ENCODE measurements at regions not wholly inside any gene's neighbourhood (a gene's known extent, or its start where the extent isn't known, plus 50 kb on each side); places are given as distances from the start of the nearest gene placed in this dataset.
A peak's percentile ranks its signal among the peaks of the same experiment; 100 is the strongest.
"Not testable (repeated sequence)": the region's sequence is repeated elsewhere in the genome, so short reads cannot be mapped to it uniquely, and the experiment has no call there.

GRCh38 chr6:140039364-140039763, 664.9 kb upstream of the CITED2 start:
- no peak for DNase-seq

GRCh38 chr6:140036196-140036595, 661.7 kb upstream of the CITED2 start:
- no peak for DNase-seq

DNA sequence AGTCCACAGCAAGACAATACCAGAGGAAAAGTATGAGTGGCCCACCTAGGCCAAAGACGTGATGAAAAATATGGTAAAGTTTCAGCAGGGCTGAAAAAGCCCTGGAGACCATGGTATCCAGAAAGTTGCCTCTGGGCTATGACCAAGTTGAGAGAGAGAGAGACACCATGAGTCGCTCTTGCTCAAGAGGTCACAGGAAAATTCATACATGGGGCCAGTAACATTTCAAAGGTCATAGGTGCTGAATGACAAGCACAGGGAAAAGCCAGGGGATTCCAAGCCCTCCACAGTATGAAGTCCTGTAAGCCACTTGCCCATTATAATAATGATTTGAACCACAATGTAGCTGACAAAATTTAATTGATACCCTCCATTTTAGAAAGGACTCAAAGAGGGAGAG, 657.7 kb upstream of the CITED2 start:
- DNase-seq, result no peak

DNA sequence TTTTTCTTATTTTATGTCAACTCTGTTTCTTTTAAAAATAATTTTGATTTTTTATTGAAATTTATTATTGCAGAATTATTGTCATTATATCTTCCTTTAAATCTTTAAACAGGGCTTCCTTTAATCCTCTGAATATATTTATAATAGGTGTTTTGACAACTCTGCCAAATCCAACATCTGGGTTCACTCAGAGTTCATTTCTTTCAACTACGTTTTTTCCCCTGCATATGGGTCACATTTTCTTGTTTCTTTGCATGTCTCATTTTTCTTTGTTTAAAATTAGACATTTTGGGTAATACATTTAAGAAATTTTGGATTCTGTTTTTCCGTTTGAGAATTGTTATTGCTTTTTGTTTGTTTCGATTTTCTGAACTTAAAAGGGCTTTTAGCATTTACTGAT, 655.1 kb upstream of the CITED2 start:
- DNase-seq, result no peak

- no peak for DNase-seq
Measured at GRCh38 chr6:140027219-140027618, 652.8 kb upstream of the CITED2 start.

DNA sequence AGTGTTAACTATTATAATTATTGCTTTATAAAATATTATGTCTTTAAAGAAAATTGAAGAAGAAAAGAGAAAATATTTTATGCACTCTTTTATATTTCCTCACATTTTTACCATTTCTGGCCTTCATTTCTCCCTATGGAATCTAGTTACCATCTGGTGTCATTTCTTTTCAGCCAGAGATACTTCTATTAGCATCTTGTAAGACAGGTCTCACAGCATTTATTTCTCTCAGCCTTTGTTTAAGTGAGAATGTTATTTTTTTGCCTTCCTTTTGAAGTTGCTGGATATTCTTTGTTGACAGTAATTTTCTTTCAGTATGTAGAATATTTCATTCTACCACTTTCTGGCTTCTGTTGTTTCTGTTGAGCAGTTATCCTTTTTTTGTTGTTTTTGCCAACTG, 652.1 kb upstream of the CITED2 start:
- DNase-seq, result no peak

DNA sequence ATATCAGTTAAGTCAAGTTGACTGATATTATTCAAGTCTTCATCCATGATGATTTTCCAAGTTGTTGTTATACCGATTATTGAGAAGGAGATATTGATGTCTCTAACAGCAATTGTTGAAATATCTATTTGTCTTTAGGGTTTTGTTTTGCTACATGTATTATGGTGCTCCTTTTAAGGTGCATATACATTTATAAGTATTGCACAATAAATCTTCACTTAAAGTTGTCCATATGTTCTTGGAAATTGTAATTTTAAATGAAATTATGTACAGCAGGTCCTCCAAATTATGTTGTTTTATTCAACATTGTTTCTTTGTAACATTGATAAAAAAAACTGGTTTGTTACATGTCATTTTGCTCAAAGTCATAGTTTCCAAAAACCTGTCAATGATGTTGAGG, 650.7 kb upstream of the CITED2 start:
- no peak for DNase-seq

DNA sequence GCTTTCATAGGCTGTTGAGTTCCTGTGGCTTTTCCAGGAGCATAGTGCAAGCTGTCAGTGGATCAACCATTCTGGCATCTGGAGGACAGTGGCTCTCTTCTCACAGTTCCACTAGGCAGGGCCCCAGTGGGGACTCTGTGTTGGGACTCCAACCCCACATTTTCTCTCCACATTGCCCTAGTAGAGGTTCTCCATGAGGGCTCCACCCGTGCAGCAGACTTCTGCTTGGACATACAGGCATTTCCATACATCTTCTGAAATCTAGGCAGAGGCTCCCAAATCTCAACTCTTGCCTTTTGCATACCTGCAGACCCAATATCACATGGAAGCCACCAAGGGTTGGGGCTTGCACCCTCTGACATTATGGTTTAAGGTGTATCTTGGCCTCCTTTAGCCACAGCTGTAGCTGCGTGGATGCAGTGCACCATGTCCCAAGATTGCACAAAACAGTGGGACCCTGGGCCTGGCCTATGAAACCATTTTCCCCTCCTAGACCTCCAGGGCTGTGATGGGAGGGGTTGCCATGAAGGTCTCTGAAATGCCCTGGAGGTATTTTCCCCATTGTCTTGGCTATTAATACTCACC, 645.9 kb upstream of the CITED2 start:
- DNase-seq, result no peak

DNA sequence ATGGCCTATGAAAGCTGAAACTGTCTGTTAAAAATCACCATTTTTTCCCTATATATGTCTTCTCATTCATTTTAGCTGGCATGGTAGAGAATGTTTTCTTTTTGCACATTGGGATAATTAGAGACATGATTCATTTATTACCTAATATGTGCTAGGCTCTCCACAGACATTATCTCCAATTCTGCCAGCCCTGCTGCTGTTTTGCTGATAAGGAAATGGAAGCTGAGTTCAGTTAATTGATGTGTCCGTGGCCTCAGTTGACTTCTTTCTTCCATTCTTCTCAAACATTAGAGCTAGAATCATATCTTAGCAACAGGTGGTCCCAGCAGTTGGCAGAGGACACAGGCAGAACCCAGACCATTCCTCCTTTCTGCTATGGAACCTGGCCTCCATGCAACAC, 644.1 kb upstream of the CITED2 start:
- no peak for DNase-seq

GRCh38 chr6:140017470-140017869, 643.0 kb upstream of the CITED2 start:
- no peak for DNase-seq

DNA sequence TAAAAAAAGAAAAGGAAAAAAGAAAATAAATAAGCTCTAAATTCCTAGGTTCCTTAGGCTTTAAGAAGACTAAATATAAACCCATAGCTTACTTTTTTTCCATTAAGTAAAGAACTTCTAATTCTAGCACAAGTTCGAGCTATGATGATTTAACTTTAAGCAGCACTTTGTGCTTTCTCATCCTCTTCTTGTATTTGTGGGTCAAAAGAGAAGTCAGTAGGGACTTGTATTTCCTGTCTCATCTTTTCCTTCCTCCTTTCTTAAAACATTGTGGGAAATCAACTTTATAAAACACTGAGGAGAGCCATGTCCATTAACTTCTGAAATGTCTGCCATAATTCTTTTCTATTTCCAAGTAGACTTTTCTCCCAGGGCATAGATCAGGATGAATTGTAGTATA, 637.7 kb upstream of the CITED2 start:
- no peak for DNase-seq

GRCh38 chr6:140011537-140011936, 637.1 kb upstream of the CITED2 start:
- DNase-seq, result no peak

DNA sequence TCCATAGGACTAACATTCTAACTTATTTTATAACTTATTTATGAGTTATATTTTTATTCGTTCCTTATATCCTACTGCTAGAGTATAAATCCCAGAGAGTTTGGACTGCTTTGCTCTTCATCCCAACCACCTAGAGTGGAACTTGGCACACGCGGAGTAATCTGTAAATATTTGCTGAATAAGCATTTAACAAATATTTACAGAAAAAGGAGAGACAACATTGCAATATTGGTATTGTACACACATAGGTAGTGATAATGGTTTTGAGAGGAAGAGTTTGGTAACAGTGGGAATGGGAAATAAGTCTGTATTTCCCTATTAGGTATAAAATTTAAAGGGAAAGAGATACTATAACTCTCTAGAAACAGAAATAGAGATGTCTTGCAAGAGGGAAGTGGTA, 634.8 kb upstream of the CITED2 start:
- DNase-seq, result no peak

DNA sequence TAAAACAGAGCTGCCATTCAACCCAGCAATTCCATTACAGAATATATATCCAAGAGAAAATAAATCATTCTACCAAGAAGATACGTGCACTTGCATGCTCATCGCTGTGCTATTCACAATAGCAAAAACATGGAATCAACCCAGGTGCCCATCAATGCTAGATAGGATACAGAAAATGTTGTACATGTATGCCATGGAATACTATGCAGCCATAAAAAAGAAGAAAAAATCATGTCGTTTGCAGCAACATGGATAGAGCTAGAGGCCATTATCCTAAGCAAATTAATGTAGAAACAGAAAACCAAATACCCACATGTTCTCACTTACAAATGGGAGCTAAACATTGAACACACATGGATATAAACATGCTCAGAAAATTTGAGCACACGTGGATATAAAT, 633.1 kb upstream of the CITED2 start:
- DNase-seq, result no peak

DNA sequence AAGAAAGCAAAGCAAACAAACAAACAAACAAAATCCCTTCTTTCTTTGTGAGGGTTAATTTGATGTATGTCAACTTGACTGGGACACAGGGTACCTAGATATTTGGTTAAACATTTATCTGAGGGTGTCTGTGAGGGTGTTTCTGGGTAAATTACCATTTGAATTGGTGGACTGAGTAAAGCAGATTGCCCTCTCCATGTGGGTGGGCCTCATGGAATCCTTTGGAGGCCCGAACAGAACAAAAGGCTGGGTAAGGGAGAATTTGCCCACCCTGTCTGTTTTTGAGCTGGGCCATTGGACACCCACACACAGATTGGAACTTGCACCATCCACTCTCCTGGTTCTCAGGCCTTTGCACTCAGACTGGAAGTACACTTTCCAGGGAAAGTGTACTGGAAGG, 628.8 kb upstream of the CITED2 start:
- no peak for DNase-seq

DNA sequence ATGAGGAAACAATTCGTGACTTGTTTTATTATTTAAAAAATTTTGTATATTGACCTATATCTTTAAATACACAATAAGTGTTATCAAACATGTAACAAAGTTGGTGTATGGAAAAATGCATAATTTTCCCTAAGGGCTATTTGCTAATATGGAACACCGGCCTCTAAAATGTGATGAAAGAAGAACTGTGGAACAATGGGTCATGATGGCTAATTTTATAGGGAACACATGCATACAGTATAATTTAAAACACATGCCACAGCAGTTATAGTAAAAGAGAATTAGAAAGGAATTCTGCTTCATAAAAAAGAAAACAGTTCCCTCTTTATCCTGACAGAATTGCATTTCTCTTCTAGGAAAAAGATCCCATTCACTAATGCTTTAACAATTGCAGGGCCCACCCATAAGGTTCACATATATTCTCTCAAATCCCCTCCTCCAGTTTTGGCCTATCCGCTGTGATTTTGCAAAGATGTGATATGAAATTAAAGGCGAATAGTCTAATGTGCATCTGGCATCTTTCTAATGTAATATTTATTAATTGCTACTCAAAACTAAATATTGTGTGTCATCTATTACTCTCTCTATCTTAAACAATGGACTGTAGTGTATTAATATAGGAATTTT, 628.1 kb upstream of the CITED2 start:
- DNase-seq, result no peak

DNA sequence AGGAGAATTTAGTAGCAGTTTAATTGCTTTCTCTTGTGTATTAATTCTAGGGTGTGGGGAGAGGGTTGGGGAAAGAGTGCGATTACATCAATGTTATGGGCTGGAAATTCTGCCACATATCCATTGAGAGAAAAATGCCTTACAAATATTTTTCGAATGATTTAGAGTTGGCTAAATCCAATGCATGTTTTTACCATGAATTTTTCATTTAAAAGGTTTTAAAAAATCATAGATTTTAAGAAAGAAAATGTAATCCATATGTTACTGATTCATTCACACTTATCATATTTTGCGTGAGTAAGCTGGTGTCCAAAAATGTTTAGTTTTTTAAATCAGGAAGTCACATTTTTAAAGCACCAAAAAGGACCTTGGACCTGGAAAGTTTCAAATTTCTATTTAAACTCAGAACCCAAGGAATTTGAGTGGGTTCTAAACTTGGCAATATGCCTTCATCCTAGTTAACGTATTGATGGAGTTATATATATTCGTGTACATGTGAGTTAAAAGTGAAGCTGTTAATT, 627.4 kb upstream of the CITED2 start:
- DNase-seq, result no peak

DNA sequence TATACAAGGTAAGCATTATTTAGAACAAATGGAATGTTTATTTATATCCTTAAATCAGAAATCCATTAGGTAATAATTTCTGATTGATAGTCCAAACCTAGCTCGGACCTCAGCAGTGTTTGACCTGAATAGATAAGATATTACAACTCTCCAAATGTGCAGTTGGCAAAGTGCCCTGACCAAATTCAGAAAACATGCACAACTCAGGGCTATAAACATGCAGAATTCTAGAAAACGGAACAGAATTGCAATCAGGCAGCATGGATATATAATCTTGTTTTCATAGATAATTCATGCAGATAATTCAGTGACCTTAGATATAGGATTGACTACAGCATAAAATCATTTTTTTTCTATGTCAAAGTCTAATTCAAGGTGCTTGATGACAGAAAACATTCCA, 626.6 kb upstream of the CITED2 start:
- DNase-seq, result no peak

- DNase-seq, result not testable (repeated sequence)
Measured at GRCh38 chr6:139999661-140000060, 625.2 kb upstream of the CITED2 start.

DNA sequence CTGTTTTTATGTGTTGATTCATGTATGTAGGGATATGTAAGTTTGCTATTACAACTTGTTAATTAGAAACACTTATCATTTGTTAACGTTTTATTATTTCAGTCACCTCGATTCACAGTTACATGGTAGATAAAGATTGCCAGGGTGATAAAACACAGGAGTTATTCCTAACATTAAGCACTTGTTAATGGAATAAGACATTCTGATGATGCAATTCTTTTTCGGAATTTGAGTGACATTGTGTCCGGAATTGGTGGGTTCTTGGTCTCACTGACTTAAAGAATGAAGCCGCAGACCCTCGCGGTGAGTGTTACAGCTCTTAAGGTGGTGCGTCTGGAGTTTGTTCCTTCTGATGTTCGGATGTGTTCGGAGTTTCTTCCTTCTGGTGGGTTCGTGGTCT, 624.0 kb upstream of the CITED2 start:
- not testable (repeated sequence) for DNase-seq

DNA sequence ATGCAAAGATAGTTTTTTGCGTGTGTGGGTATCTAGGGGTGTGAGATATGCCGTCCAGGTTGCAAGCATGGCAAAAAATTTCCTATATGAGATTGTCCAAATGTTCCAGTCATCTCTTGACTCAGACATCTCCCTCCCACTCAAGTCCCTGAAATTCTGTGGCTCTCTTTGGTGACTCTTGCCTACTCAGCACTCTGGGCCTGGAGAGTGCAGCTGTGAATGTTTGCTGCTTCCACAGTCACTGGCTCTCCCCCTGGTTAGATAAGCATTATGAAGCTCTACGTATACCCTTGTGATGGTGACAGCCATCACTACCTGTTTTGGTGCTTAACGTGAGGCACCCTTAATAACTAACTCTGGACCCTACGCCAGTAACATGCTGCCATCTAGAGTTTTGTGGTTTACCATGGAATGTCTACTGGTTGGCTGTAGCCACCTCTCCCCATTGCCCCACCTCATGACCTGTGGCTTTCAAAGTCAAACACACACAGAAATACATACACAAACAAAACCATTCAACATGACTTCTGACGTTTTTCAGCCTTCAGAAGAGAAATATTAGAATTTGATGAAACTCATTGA, 621.9 kb upstream of the CITED2 start:
- peak in 1 of 5 donors; percentile 4 for DNase-seq

- DNase-seq, result no peak
Measured at GRCh38 chr6:139994998-139995397, 620.5 kb upstream of the CITED2 start.

DNA sequence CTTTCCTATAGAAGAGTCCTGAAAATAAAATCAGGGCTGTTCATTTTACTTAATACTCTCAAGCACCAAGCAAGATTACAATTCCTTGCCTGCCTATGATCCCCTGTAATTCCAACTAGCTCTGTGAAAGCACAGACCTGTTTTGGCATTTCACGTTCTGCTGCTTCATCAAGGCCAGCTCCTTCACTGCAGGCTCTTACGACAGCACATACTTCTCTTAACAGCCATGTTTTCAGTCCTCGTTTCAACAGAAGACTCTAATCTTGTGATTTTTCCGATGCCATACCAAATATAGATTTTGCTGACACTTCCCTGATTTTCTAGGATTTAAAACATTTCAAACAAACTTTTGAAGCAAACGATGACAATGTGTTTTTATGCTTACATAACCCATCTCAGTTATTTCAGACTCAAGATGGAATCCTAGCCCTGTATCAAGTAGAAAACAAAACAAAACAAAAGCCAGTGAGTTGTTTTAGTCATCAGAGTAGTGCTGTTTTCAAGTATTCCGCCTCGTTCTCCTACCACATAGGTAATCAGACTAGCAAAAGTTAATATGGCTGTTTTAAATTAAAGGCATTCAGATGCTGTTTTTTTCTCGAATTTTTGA, 616.5 kb upstream of the CITED2 start:
- no peak for DNase-seq

DNA sequence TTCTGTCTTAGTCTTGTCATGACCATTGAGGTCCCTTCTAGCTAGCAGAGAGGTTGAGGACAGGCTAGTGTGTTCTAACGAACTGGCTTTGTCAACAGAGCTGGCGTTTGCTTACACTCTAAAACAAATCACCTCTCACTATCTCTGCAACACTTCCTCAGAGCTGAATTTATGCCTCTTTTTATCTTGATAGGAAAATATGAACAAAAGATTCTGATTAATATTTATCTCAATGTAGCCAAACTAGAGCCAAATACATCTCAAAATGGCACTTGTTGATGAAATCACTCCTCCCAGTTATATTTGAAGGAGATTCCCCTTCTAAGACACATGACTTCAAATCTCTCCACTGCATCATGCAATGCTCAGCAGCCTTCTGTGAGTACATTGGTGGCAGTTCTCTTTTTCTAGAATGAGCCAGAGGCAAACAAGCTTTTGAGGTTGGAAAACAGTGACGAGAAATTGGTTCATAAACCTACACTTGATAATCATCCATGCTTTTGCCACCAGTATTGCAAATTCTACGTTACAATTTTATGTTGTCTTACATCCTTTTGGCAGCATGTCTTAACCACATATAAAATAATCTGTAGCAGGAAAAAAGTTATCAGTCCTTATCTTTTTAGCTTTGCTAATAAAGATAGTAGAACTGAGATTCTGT, 615.7 kb upstream of the CITED2 start:
- DNase-seq, result no peak
